RCC 7860 (cell line): ENCODE measurements at regions not wholly inside any gene's neighbourhood (a gene's known extent, or its start where the extent isn't known, plus 50 kb on each side); places are given as distances from the start of the nearest gene placed in this dataset.

Experiments
- DNase-seq: peaks from one replicate; pipeline ENCODE4 v3.0.0-alpha.2; 2015; ENCODE audit warnings: low spot score
- FAIRE-seq: peaks from 2 replicates; lab custom pipeline; 2012; peaks lifted over from hg19 to GRCh38; lab: Jason Lieb, UNC

GRCh38 chr1:38279148-38279547, 232.6 kb upstream of the POU3F1 start:
- no peak for FAIRE-seq

GRCh38 chr1:38277646-38278045, 231.1 kb upstream of the POU3F1 start:
- no peak for DNase-seq
- FAIRE-seq: no peak

More at GRCh38 chr1:38279148-38279547, 232.6 kb upstream of the POU3F1 start:
- no peak for DNase-seq

- no peak for DNase-seq
- FAIRE-seq: no peak
Measured at GRCh38 chr1:38275960-38276359, 229.4 kb upstream of the POU3F1 start.

- no peak for DNase-seq
- FAIRE-seq: no peak
Measured at GRCh38 chr1:38274974-38275373, 228.4 kb upstream of the POU3F1 start.

- FAIRE-seq (no peak), DNase-seq (no peak)
Measured at GRCh38 chr1:38273196-38273804, 226.7 kb upstream of the POU3F1 start.

GRCh38 chr1:38272515-38272914, 225.9 kb upstream of the POU3F1 start:
- no peak for FAIRE-seq
- DNase-seq: no peak

- DNase-seq: no peak
- FAIRE-seq: no peak
Measured at GRCh38 chr1:38270849-38271633, 224.4 kb upstream of the POU3F1 start.

GRCh38 chr1:38269923-38270848, 223.6 kb upstream of the POU3F1 start:
- DNase-seq (no peak), FAIRE-seq (no peak)

- no peak for FAIRE-seq
- DNase-seq: no peak
Measured at GRCh38 chr1:38268226-38268625, 221.6 kb upstream of the POU3F1 start.

GRCh38 chr1:38267037-38268036, 220.7 kb upstream of the POU3F1 start:
- FAIRE-seq: no peak
- no peak for DNase-seq

- FAIRE-seq: no peak
Measured at GRCh38 chr1:38266197-38266520, 219.6 kb upstream of the POU3F1 start.

GRCh38 chr1:38265293-38266196, 219.0 kb upstream of the POU3F1 start:
- FAIRE-seq (no peak), DNase-seq (no peak)

More at GRCh38 chr1:38266197-38266520, 219.6 kb upstream of the POU3F1 start:
- no peak for DNase-seq

- DNase-seq: no peak
- no peak for FAIRE-seq
Measured at GRCh38 chr1:38263438-38263837, 216.8 kb upstream of the POU3F1 start.

GRCh38 chr1:38261574-38261973, 215.0 kb upstream of the POU3F1 start:
- DNase-seq (no peak), FAIRE-seq (no peak)

GRCh38 chr1:38258085-38258627, 211.6 kb upstream of the POU3F1 start:
- DNase-seq (no peak), FAIRE-seq (no peak)

GRCh38 chr1:38257374-38257773, 210.8 kb upstream of the POU3F1 start:
- no peak for DNase-seq
- no peak for FAIRE-seq

GRCh38 chr1:38256072-38256471, 209.5 kb upstream of the POU3F1 start:
- DNase-seq (no peak), FAIRE-seq (no peak)

- no peak for FAIRE-seq
- DNase-seq: no peak
Measured at GRCh38 chr1:38253314-38253713, 206.7 kb upstream of the POU3F1 start.

GRCh38 chr1:38250356-38250755, 203.8 kb upstream of the POU3F1 start:
- DNase-seq: peak; percentile 41
- no peak for FAIRE-seq
